Left lung (tissue), 4 donors: ENCODE measurements at regions not wholly inside any gene's neighbourhood (a gene's known extent, or its start where the extent isn't known, plus 50 kb on each side); places are given as distances from the start of the nearest gene placed in this dataset.

Experiments
- ATAC-seq: fragments of 200-7000 bp; cut with Tn5 transposase; one replicate; pipeline ENCODE4 v1.9.1; 2020; ENCODE audit warnings: moderate library complexity
- DNase-seq, 4 donors: peaks; one replicate each; pipeline ENCODE4 v3.0.0-alpha.2; 2013 to 2020
- H3K27ac ChIP-seq, 2 donors: fragments of 200-600 bp; sonication (generic) in 1 of 2; one replicate each; pipeline versions ENCODE4 v1.5.0 to v1.8.0; 2020 to 2021
- H3K27me3 ChIP-seq, 2 donors: fragments of 200-600 bp; sonication (generic) in 1 of 2; one replicate each; pipeline versions ENCODE4 v1.5.0 to v1.8.0; 2020 to 2021
- H3K36me3 ChIP-seq, 2 donors: fragments of 200-600 bp; sonication (generic) in 1 of 2; one replicate each; pipeline versions ENCODE4 v1.5.0 to v1.8.0; 2020 to 2021
- H3K4me1 ChIP-seq, 2 donors: fragments of 200-600 bp; one replicate each; pipeline ENCODE4 v1.8.0; 2021
- H3K4me3 ChIP-seq, 2 donors: fragments of 200-600 bp; sonication (generic) in 1 of 2; one replicate each; pipeline versions ENCODE4 v1.5.0 to v1.8.0; 2020 to 2021; ENCODE audit warnings: mild to moderate bottlenecking in 1 of 2
- H3K9me3 ChIP-seq, 2 donors: fragments of 200-600 bp; sonication (generic) in 1 of 2; one replicate each; pipeline versions ENCODE4 v1.5.0 to v1.8.0; 2020 to 2021
- CTCF ChIP-seq, 2 donors: fragments of 200-600 bp; sonication (generic) in 1 of 2; IDR thresholded peaks; one replicate each; pipeline versions ENCODE4 v1.5.0 to v1.8.0; 2021; ENCODE audit warnings: antibody characterized with exemption in 2 of 2
- intact Hi-C, 2 donors: fragments of 100-400 bp; cut with DNase I; formaldehyde crosslinking; loops; one replicate each; pipeline versions ENCODE4 v1.11.2 to v1.14.2; 2022
- donor health status: DM: no; HTN: yes; CAD: no.
- donor health status: DM: no; HTN: no; CAD: no.

GRCh38 chr5:88955403-88955802 is 72.4 kb upstream of the MEF2C start:
- DNase-seq: no peak
- no peak overlapping the region for H3K4me3 ChIP-seq
- no peak for TF ChIP-seq CTCF (IDR thresholded peaks at IDR 0.05)
- no peak overlapping the region for H3K27ac ChIP-seq
- H3K27me3 ChIP-seq: no peaks in the 10 kb centered on the region
- H3K36me3 ChIP-seq: no peaks in the 10 kb centered on the region
- H3K4me1 ChIP-seq: no peaks in the 10 kb centered on the region
- no peak for ATAC-seq
- H3K9me3 ChIP-seq: no peaks in the 10 kb centered on the region
- intact Hi-C loops: no loop called here

- no peaks in the 10 kb centered on the region for H3K9me3 ChIP-seq
- no peak overlapping the region for H3K4me3 ChIP-seq
- no peaks in the 10 kb centered on the region for H3K36me3 ChIP-seq
- no peaks in the 10 kb centered on the region for H3K27me3 ChIP-seq
- ATAC-seq (no peak), DNase-seq (no peak)
- no peaks in the 10 kb centered on the region for H3K4me1 ChIP-seq
- intact Hi-C loops: no loop called here
- no peak for TF ChIP-seq CTCF (IDR thresholded peaks at IDR 0.05)
- no peak overlapping the region for H3K27ac ChIP-seq
Measured at GRCh38 chr5:88954511-88954910, 71.5 kb upstream of the MEF2C start.

- intact Hi-C loops: no loop called here
- Histone ChIP-seq H3K4me1 (no peaks in the 10 kb centered on the region), H3K4me3 (no peak overlapping the region), H3K9me3 (no peaks in the 10 kb centered on the region), H3K27me3 (no peaks in the 10 kb centered on the region), H3K27ac (no peak overlapping the region), H3K36me3 (no peaks in the 10 kb centered on the region)
- DNase-seq: no peak
- TF ChIP-seq CTCF (IDR thresholded peaks at IDR 0.05): no peak
- no peak for ATAC-seq
Measured at GRCh38 chr5:88952996-88953643, 70.1 kb upstream of the MEF2C start.

GRCh38 chr5:88952344-88952743 is 69.4 kb upstream of the MEF2C start:
- no peak overlapping the region for H3K27ac ChIP-seq
- TF ChIP-seq CTCF (IDR thresholded peaks at IDR 0.05): no peak
- no peak for DNase-seq

GRCh38 chr5:88951457-88951856 is 68.5 kb upstream of the MEF2C start:
- TF ChIP-seq CTCF (IDR thresholded peaks at IDR 0.05): no peak
- intact Hi-C loops: no loop called here
- no peaks in the 10 kb centered on the region for H3K27me3 ChIP-seq
- ATAC-seq: no peak
- H3K4me1 ChIP-seq: no peaks in the 10 kb centered on the region
- no peak overlapping the region for H3K4me3 ChIP-seq
- no peaks in the 10 kb centered on the region for H3K36me3 ChIP-seq
- H3K27ac ChIP-seq: no peak overlapping the region
- H3K9me3 ChIP-seq: no peaks in the 10 kb centered on the region
- DNase-seq: no peak

More at GRCh38 chr5:88952344-88952743, 69.4 kb upstream of the MEF2C start:
- Histone ChIP-seq H3K4me3 (no peak overlapping the region), H3K27me3 (no peaks in the 10 kb centered on the region), H3K9me3 (no peaks in the 10 kb centered on the region), H3K4me1 (no peaks in the 10 kb centered on the region), H3K36me3 (no peaks in the 10 kb centered on the region)
- ATAC-seq: no peak
- intact Hi-C loops: no loop called here
